ENCODE measurements at regions not wholly inside any gene's neighbourhood (a gene's known extent, or its start where the extent isn't known, plus 50 kb on each side); places are given as distances from the start of the nearest gene placed in this dataset.
"Not testable (repeated sequence)": the region's sequence is repeated elsewhere in the genome, so short reads cannot be mapped to it uniquely, and the experiment has no call there.

DNA sequence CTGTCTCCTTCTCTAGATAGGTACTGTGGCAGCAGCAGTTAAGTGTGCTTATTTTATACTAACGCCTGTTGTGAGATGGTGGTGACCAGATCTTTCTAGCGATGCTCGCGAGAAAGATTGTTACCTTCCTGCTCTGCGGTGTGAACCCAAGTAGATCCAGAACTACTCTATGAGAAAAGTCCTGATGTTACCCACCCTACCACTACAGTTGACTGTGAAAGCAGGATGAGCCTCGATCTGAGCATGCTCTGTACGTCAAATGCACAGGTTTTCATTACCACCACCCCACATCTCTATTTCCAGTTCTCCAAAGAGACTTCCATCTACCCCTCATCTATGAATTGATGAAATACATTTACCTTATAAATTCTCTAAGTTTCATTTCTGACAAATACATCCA lies 64.6 kb upstream of the KCTD7 start:
- H3K27ac ChIP-seq, result no peak overlapping the region
- no peaks in the 10 kb centered on the region for H3K9me3 ChIP-seq
- no peak for TF ChIP-seq POLR2A (IDR thresholded peaks at IDR 0.05)
- peaks cover 0 to 16% (median 0%) of the 10 kb centered on the region in 3 donors for H3K36me3 ChIP-seq
- DNase-seq, result no peak
- H3K4me1 ChIP-seq, result no peaks in the 10 kb centered on the region
- no peaks in the 10 kb centered on the region for H3K27me3 ChIP-seq
- no peak overlapping the region for H3K4me3 ChIP-seq

DNA sequence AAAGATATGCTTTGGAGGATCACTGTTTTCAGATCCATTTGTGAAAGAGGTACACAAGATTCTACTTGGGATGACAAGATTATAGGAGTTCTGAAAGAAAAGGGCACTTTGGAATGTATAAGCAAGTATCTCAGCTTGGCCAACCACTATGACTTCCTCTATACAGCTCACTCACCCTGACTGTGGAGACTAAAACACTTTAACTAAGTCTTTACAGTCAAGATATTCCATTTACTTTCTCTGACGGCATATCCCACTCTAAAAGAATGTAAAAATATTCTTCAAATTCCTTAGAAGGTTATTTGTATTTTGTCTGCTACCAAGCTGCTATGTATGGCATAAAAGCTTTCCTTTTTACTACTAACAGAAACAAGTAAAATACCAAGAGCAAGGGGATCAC lies 58.5 kb upstream of the KCTD7 start:
- peaks cover 0 to 65% (median 0%) of the 10 kb centered on the region in 3 donors for H3K36me3 ChIP-seq
- not testable (repeated sequence) for H3K4me1 ChIP-seq, H3K9me3 ChIP-seq, H3K27me3 ChIP-seq, DNase-seq, H3K4me3 ChIP-seq, H3K27ac ChIP-seq

DNA sequence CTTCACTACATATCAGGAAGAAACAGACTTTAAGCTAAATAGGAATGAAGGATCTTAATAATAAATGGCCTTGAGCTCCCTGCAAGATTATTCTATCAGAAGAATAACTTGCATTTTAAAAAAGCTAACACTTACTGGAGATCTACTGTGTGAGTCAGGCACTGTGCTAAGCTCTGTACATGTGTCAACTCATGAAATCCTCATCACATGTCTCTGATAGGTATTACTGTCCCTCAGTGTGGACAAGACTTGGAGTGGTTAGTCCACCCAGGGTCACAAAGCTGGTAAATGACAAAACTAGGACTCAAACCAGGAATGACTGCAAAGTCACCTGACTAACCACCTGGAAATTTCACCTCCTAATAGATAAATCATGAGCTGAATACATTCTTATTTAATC lies 57.1 kb upstream of the KCTD7 start:
- no peak overlapping the region for H3K4me3 ChIP-seq
- H3K4me1 ChIP-seq, result no peaks in the 10 kb centered on the region
- no peaks in the 10 kb centered on the region for H3K9me3 ChIP-seq
- no peak overlapping the region for H3K27ac ChIP-seq
- no peak for DNase-seq
- H3K36me3 ChIP-seq, result peaks cover 0 to 59% (median 0%) of the 10 kb centered on the region in 3 donors
- H3K27me3 ChIP-seq, result no peaks in the 10 kb centered on the region
- TF ChIP-seq, protein P1, sequence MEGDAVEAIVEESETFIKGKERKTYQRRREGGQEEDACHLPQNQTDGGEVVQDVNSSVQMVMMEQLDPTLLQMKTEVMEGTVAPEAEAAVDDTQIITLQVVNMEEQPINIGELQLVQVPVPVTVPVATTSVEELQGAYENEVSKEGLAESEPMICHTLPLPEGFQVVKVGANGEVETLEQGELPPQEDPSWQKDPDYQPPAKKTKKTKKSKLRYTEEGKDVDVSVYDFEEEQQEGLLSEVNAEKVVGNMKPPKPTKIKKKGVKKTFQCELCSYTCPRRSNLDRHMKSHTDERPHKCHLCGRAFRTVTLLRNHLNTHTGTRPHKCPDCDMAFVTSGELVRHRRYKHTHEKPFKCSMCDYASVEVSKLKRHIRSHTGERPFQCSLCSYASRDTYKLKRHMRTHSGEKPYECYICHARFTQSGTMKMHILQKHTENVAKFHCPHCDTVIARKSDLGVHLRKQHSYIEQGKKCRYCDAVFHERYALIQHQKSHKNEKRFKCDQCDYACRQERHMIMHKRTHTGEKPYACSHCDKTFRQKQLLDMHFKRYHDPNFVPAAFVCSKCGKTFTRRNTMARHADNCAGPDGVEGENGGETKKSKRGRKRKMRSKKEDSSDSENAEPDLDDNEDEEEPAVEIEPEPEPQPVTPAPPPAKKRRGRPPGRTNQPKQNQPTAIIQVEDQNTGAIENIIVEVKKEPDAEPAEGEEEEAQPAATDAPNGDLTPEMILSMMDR (IDR thresholded peaks at IDR 0.05), result no peak
- no peak for TF ChIP-seq POLR2A (IDR thresholded peaks at IDR 0.05)

DNA sequence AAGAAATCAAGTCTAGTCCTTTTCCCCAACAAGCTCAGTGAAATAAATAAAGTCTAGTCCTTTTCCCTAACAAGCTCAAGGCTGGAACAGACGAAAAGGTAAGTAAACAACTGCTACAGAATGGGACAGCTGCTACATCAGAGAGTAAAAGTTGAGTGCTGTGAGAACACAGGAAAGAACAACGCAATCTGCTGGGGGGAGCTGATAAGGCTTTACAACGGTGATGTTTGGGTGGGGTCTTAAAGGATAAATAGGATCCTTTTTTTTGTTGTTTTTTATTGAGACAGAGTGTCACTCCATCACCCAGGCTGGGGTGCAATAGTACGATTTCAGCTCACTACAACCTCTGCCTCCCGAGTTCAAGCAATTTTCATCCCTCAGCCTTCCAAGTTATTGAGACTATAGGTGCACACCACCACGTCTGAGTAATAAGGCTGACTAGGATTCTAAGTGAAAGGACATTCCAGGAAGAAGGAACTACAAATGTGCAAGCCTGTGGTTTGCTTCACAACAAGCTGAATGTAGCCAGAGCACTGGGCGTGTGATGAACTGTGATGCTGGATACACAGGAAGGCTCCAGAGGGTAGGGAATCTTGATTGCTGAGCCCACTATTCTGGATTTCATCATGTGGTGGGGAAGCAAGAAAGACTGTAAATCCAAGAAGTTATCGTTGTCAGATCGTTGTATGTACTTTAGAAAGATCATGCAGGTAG lies 54.7 kb upstream of the KCTD7 start:
- not testable (repeated sequence) for H3K27me3 ChIP-seq, H3K4me3 ChIP-seq, H3K9me3 ChIP-seq, H3K4me1 ChIP-seq, DNase-seq, H3K27ac ChIP-seq
- peaks cover 0 to 53% (median 0%) of the 10 kb centered on the region in 3 donors for H3K36me3 ChIP-seq

DNA sequence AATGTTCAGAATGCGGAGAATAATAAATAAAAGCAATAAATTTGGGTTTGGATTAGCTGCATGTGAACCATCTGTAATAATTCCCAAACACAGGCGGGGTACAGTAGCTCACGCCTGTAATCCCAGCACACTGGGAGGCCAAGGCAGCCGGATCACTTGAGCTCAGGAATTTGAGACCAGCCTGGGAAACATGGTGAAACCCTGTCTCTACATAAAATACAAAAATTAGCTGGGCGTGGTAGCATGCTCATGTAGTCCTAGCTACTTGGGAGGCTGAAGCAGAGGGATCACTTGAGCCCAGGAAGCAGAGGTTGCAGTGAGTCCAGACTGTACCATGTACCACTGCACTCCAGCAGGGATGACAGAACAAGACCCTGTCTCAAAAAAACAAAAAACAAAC lies 53.9 kb upstream of the KCTD7 start:
- H3K36me3 ChIP-seq, result peaks cover 0 to 51% (median 0%) of the 10 kb centered on the region in 3 donors
- H3K9me3 ChIP-seq, result not testable (repeated sequence)

DNA sequence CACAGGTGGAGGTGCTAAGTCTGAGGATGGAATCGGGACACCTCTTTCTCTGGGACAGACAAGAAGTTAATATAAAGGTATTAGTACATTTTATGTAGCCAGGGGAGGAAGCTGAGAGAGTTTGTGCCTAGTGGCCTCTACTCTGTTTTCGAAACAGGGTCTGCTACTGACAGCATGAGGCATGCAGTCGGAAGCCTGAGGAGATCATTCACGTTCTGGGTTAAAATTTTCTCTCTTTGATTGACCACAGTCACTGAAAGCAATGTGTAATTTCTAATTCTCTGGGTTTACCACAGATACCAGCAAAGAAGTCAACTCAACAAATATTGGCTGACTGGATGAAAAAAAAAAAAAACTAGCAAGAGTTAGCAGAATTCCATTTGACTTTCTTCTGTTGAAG lies 53.3 kb upstream of the KCTD7 start:
- H3K4me3 ChIP-seq, result no peak overlapping the region
- H3K27me3 ChIP-seq, result no peaks in the 10 kb centered on the region
- H3K36me3 ChIP-seq, result peaks cover 0 to 45% (median 0%) of the 10 kb centered on the region in 3 donors
- no peak for DNase-seq
- TF ChIP-seq, protein P1 (IDR thresholded peaks at IDR 0.05), result no peak
- TF ChIP-seq POLR2A (IDR thresholded peaks at IDR 0.05), result no peak
- no peaks in the 10 kb centered on the region for H3K9me3 ChIP-seq
- H3K4me1 ChIP-seq, result no peaks in the 10 kb centered on the region
- no peak overlapping the region for H3K27ac ChIP-seq

More for the DNA sequence above, 53.9 kb upstream of the KCTD7 start:
- H3K4me3 ChIP-seq, H3K27ac ChIP-seq, H3K27me3 ChIP-seq, DNase-seq, H3K4me1 ChIP-seq: not testable (repeated sequence)

DNA sequence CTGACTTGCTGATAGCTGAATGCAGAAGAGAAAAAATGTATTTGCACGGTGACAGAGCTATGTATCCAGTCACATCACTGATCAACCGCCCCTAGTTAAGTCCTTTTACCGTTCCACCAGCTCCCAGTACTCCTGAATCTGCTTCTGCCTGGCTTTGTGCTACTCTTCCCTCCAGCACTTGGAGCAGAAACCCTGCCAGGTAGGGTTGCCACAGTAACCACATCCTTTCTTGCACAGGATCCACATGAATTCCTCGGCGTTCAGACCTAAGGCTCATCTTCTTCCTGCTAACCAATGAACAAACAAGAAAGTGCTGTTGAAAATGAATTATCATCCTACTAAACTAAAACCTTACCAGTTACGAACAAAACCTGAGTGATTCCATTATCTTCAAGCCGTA lies 52.0 kb upstream of the KCTD7 start:
- H3K27ac ChIP-seq, result no peak overlapping the region
- H3K36me3 ChIP-seq, result peaks cover 0 to 34% (median 0%) of the 10 kb centered on the region in 3 donors
- no peaks in the 10 kb centered on the region for H3K27me3 ChIP-seq
- no peaks in the 10 kb centered on the region for H3K4me1 ChIP-seq
- DNase-seq, result no peak
- TF ChIP-seq POLR2A (IDR thresholded peaks at IDR 0.05), result no peak
- TF ChIP-seq, protein P1 (IDR thresholded peaks at IDR 0.05), result no peak
- H3K4me3 ChIP-seq, result no peak overlapping the region
- no peaks in the 10 kb centered on the region for H3K9me3 ChIP-seq

All from Peyer's patch (tissue), 4 donors.